ENCODE measurements at regions not wholly inside any gene's neighbourhood (a gene's known extent, or its start where the extent isn't known, plus 50 kb on each side); places are given as distances from the start of the nearest gene placed in this dataset.

DNA sequence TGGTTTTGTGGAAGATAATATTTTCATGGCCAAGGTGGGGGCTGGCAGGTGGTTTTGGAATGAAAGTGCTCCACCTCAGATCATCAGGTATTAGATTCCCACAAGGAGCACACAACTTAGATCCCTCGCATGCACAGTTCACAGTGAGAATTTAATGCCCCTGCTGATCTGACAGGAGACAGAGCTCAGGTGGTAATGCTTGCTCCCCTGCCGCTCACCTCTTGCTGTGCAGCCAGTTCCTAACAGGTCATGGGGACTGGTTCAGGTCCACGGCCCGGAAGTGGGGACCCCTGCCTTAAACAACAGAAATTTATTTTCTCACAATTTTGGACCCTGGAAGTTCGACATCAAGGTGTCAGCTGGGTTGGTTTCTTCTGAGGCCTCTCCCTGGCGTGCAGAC is 668.7 kb upstream of the ZNF608 start:
- Mint-ChIP-seq H3K4me1 (ENCODE audit: low read depth, unreplicated experiment) (peaks cover 49% of the 10 kb centered on the region), H3K9me3 (ENCODE audit: unreplicated experiment) (peaks cover 14% of the 10 kb centered on the region), H3K4me3 (ENCODE audit: unreplicated experiment) (no peak overlapping the region), H3K27ac (ENCODE audit: unreplicated experiment) (peak overlapping the region; percentile 38), H3K27me3 (ENCODE audit: unreplicated experiment) (peaks cover 9% of the 10 kb centered on the region), H3K36me3 (ENCODE audit: unreplicated experiment) (no peaks in the 10 kb centered on the region)
- no peak for DNase-seq
- TF ChIP-seq, protein P1, sequence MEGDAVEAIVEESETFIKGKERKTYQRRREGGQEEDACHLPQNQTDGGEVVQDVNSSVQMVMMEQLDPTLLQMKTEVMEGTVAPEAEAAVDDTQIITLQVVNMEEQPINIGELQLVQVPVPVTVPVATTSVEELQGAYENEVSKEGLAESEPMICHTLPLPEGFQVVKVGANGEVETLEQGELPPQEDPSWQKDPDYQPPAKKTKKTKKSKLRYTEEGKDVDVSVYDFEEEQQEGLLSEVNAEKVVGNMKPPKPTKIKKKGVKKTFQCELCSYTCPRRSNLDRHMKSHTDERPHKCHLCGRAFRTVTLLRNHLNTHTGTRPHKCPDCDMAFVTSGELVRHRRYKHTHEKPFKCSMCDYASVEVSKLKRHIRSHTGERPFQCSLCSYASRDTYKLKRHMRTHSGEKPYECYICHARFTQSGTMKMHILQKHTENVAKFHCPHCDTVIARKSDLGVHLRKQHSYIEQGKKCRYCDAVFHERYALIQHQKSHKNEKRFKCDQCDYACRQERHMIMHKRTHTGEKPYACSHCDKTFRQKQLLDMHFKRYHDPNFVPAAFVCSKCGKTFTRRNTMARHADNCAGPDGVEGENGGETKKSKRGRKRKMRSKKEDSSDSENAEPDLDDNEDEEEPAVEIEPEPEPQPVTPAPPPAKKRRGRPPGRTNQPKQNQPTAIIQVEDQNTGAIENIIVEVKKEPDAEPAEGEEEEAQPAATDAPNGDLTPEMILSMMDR (IDR thresholded peaks at IDR 0.05; ENCODE audit: partially characterized antibody, unreplicated experiment) = no peak

- Mint-ChIP-seq H3K36me3 (ENCODE audit: unreplicated experiment) (no peaks in the 10 kb centered on the region), H3K9me3 (ENCODE audit: unreplicated experiment) (peaks cover 14% of the 10 kb centered on the region), H3K27ac (ENCODE audit: unreplicated experiment) (no peak overlapping the region), H3K27me3 (ENCODE audit: unreplicated experiment) (peaks cover 9% of the 10 kb centered on the region), H3K4me3 (ENCODE audit: unreplicated experiment) (no peak overlapping the region), H3K4me1 (ENCODE audit: low read depth, unreplicated experiment) (peaks cover 47% of the 10 kb centered on the region)
- TF ChIP-seq, protein P1 (IDR thresholded peaks at IDR 0.05; ENCODE audit: partially characterized antibody, unreplicated experiment) = no peak
- no peak for DNase-seq
Observed at GRCh38 chr5:125416055-125416454, 669.6 kb upstream of the ZNF608 start.

DNA sequence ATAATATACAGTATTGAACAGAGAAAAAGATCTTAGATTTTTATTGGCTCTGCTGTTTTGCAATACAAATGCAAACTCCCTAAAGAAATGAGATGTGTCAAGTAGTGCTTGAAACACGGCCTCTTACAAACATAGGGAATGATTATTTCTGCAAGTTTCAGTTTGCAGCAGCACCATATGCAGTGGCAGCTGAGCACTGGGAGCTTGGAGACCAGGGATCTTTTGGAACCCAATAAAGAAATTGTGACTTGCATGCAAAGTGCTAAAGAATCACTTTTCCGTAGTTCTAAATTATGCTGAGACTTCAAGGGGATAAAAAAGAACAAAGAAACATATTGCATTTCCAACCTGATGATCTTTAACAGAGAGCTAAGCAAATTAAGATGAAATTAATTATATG is 674.6 kb upstream of the ZNF608 start:
- DNase-seq = no peak
- H3K4me3 Mint-ChIP-seq (ENCODE audit: unreplicated experiment) = no peak overlapping the region
- no peaks in the 10 kb centered on the region for H3K36me3 Mint-ChIP-seq (ENCODE audit: unreplicated experiment)
- TF ChIP-seq, protein P1 (IDR thresholded peaks at IDR 0.05; ENCODE audit: partially characterized antibody, unreplicated experiment) = no peak
- peaks cover 3% of the 10 kb centered on the region for H3K27me3 Mint-ChIP-seq (ENCODE audit: unreplicated experiment)
- peaks cover 2% of the 10 kb centered on the region for H3K9me3 Mint-ChIP-seq (ENCODE audit: unreplicated experiment)
- H3K27ac Mint-ChIP-seq (ENCODE audit: unreplicated experiment) = peak overlapping the region; percentile 48
- H3K4me1 Mint-ChIP-seq (ENCODE audit: low read depth, unreplicated experiment) = peaks cover 39% of the 10 kb centered on the region

- Mint-ChIP-seq H3K27ac (ENCODE audit: unreplicated experiment) (no peak overlapping the region), H3K4me3 (ENCODE audit: unreplicated experiment) (no peak overlapping the region), H3K36me3 (ENCODE audit: unreplicated experiment) (no peaks in the 10 kb centered on the region), H3K9me3 (ENCODE audit: unreplicated experiment) (no peaks in the 10 kb centered on the region), H3K4me1 (ENCODE audit: low read depth, unreplicated experiment) (peaks cover 34% of the 10 kb centered on the region), H3K27me3 (ENCODE audit: unreplicated experiment) (peaks cover 4% of the 10 kb centered on the region)
- TF ChIP-seq, protein P1 (IDR thresholded peaks at IDR 0.05; ENCODE audit: partially characterized antibody, unreplicated experiment) = no peak
- DNase-seq = no peak
Observed at GRCh38 chr5:125422342-125422741, 675.9 kb upstream of the ZNF608 start.

DNA sequence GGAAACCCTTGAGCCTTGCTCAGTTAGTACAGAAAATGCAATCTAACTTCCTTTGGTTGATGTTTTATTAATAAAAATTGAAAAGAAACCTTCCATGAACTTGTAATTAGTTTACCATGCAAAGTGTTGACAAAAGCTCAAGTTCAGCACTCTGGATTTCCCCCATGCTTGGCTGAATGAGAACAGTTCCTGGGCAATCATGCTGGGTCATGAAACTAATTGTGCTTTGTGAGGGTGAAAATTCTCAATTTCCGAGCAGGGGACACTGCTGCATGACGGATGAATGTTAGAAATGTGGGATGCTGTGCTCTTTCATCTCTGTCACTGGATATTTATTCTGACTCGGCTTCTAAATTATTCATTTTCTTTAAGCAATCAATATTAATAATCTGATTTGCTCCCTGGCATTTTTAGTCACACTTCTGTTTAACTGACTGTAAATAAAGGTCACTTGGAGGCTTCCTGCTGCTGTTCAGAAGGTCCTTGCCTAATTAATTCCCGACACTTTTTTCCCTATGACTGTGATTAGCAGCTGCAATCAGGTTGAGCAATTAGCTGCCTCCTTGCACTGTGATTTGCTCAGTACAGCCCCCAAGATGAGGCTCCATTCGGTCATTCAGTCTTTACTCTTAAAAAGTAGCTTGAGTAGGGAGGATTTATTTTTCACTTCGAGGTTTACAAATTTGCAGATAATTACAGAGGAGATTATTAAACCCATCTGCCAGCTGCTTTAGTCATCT is 678.1 kb upstream of the ZNF608 start:
- Mint-ChIP-seq H3K9me3 (ENCODE audit: unreplicated experiment) (no peaks in the 10 kb centered on the region), H3K4me3 (ENCODE audit: unreplicated experiment) (no peak overlapping the region), H3K36me3 (ENCODE audit: unreplicated experiment) (peaks cover 10% of the 10 kb centered on the region), H3K27ac (ENCODE audit: unreplicated experiment) (peak overlapping the region; percentile 7), H3K27me3 (ENCODE audit: unreplicated experiment) (peaks cover 4% of the 10 kb centered on the region), H3K4me1 (ENCODE audit: low read depth, unreplicated experiment) (peaks cover 34% of the 10 kb centered on the region)
- DNase-seq = no peak
- TF ChIP-seq, protein P1 (IDR thresholded peaks at IDR 0.05; ENCODE audit: partially characterized antibody, unreplicated experiment) = no peak

Data from glutamatergic neuron (in vitro differentiated cells).